HG03060 (cell line): ENCODE measurements at regions not wholly inside any gene's neighbourhood (a gene's known extent, or its start where the extent isn't known, plus 50 kb on each side); places are given as distances from the start of the nearest gene placed in this dataset.
"Not testable (repeated sequence)": the region's sequence is repeated elsewhere in the genome, so short reads cannot be mapped to it uniquely, and the experiment has no call there.

Source experiments
- ATAC-seq: cut with Tn5 transposase; IDR thresholded peaks from one replicate; pipeline ENCODE4 v1.9.1; 2021; ENCODE audit warnings: low read depth, moderate number of reproducible peaks; ENCODE audit not compliant: unreplicated experiment

DNA sequence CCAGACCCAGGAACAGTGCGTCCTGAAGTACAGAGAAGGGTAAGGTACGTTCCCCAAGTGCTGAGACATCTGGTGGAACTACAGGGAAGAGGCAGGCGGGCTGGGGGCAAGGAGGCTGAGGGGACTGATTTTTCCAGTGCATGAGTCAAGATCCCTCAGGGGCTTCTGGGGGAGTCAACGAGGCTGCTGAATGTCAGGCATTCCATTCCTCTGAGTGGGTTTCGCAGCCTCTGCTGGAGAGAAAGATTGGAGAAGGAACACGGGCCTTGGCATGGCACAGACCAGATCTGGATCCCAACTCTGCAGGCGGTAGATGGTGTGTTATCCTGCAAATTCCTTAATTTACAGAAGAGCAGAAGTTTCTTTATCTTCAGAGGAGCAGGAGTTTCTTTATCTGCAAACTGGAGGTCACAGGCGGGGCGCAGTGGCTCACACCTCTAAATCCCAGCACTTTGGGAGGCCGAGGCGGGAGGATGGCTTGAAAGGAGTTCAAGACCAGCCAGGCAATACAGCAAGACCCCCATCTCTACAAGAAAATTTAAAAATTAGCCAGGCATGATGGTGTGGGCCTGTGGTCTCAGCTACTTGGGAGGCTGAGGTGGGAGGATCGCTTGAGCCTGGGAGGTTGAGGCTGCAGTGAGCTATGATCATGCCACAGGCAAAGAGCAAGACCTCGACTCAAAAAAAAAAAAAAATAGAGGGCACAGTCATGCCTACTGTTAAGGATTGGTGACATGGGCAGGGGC, 132.6 kb upstream of the MAP1LC3B2 start:
- ATAC-seq: no peak

DNA sequence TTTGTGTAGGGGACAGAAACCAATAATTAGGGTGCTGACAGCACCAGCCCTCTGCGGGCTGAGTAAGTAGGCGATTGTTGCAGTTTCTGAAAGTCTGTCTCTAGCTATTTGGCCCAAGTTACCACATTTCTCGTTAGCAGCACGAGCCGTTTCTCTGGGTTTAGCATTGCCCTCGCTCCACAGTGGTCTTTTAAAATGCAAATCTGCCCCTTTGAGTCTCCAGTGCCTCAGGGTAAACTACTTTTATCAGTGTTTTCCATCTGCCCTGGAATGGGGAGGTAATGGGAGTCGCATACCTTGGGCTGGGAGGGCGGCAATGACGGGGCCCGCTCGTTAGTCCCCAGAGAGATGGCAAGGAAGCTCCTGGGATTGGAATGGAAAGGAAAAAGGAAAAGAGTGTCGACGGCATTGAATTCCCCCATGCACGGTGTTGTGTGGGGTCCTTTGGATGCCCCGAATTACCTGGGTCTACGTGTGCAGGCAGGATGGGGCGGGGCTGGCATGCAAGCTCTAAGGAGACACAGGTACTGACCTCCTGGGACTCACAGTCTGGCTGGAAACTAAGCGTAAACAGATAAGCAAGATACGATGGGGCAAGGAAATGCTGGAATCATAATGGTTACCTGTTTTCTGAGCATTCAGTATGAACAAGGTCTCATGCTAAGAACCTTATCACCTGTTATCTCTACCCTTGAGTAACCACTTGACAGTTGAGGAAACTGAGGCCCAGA, 131.8 kb upstream of the MAP1LC3B2 start:
- no peak for ATAC-seq

GRCh38 chr12:116429826-116430360, 129.3 kb upstream of the MAP1LC3B2 start:
- ATAC-seq: no peak

DNA sequence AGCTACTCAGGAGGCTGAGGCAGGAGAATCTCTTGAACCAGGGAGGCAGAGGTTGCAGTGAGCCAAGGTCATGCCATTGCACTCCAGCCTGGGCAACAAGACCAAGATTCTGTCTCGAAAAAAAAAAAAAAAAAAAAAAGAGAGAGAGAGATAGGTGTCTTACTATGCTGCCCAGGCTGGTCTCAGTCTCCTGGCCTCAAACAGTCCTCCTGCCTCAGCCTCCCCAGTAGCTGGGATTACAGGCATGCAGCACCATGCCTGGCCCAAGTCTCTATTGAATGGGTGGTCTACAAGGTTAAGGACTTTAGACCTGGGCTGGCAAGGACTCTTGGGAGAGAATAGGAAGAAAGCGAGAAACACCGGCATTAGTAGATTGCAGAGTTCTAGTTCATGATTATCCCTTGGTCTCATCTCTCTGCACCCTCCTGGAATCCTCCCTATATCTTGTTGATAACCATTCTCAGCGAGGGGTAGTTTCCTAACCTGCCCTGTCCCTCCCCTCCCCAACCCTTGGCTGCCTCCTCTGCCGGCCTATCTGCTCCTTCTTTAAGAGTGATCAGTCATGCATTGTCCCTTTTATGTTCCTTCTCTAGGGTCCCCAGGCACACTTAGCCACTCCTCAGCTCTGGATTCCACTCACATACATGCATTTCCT, 128.1 kb upstream of the MAP1LC3B2 start:
- no peak for ATAC-seq

GRCh38 chr12:116431677-116432300, 127.4 kb upstream of the MAP1LC3B2 start:
- no peak for ATAC-seq

GRCh38 chr12:116432314-116432750, 126.8 kb upstream of the MAP1LC3B2 start:
- ATAC-seq: no peak

DNA sequence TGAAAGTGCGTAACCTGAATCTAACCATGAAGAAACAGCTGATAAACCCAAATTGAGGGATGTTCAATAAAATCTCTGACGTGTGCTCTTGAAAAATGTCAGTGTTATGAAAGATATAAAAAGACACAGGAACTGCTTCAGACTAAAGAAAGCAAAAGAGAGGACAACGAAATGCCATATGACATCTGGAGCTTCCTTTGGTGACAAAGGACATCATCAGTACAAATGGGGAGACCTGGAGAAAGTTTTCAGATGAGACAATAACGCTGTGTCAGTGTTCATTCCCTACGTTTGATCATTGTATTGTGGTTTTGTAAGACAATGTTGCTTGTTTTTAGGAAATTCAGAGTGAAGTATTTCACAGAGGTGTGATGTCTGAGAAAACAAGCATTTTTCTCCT, 125.9 kb upstream of the MAP1LC3B2 start:
- ATAC-seq: no peak

GRCh38 chr12:116434155-116435011, 124.8 kb upstream of the MAP1LC3B2 start:
- ATAC-seq: no peak

DNA sequence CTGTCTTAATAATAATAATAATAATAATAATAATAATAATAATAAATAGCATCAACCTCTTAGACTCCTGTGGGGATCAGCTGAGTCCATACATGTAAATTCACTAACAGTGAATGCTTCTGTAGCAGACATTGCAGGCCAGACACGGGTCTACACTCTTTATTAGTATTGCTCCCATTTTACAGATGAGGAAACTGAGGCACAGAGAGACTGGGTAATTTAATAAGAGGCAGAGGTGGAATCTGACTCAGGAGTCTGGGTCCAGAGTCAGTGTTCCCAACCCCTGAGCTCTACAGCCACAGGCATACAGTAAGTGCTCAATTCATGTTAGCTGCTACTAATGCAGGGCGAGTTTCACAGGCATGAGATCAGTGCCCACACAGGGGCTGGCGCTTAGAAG, 123.2 kb upstream of the MAP1LC3B2 start:
- ATAC-seq: no peak

- no peak for ATAC-seq
Observed at GRCh38 chr12:116436561-116437249, 122.5 kb upstream of the MAP1LC3B2 start.

DNA sequence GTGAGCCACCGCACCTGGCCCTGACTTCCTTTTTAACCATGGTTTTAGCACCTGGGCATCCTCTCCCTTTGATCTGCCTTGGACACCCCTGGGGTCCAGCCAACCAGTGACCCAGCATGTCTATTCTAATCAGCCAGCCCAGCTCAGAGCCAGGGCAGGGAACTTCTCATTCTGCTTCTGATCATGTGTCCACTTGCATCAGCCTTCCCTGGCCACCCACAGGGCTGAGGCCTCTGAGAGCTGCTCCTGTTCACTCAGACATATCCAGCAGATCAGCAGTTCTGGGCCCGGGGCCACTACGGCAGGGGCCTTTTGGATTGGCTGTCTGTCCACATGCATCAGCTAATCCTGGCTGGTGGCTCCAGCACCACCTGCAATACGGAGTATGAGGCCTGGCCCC, 117.9 kb upstream of the MAP1LC3B2 start:
- ATAC-seq: no peak

- no peak for ATAC-seq
Observed at GRCh38 chr12:116442304-116442703, 116.9 kb upstream of the MAP1LC3B2 start.

- no peak for ATAC-seq
Observed at GRCh38 chr12:116442946-116443345, 116.2 kb upstream of the MAP1LC3B2 start.

DNA sequence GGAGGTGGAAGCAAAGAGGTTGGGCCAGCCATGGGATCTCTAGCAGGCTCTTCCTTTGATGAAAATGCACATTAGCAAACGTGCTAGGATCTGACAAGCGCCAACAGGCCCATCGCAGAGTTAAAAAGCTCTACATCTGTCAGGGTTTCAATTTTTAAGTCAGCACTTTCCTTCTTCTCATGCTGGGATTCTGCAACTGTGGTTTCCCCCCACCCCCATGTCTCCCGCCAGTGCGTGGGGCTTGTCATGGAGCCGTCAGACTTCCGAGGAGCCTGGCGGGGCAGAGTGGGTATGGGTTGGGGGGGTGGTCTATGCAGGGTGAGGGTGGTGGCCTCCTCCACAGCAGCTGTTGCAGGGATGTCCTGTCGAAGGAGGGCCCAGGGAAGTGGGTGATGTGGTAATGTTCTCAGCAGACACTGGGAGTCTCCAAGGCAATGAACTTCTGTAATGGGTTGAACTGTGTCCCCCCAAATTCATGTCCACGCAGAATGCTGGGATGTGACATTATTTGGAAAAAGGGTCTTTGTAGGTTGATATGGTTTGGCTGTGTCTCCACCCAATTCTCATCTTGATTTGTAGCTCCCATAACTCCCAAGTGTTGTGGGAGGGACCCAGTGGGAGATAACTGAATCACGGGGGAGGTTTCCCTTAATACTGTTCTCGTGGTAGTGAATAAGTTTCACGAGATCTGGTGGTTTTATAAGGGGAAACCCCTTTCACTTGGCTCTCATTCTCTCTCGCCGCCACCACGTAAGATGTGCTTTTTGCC, 115.2 kb upstream of the MAP1LC3B2 start:
- ATAC-seq: no peak

- no peak for ATAC-seq
Observed at GRCh38 chr12:116444590-116444943, 114.6 kb upstream of the MAP1LC3B2 start.

- no peak for ATAC-seq
Observed at GRCh38 chr12:116448165-116448739, 110.9 kb upstream of the MAP1LC3B2 start.

DNA sequence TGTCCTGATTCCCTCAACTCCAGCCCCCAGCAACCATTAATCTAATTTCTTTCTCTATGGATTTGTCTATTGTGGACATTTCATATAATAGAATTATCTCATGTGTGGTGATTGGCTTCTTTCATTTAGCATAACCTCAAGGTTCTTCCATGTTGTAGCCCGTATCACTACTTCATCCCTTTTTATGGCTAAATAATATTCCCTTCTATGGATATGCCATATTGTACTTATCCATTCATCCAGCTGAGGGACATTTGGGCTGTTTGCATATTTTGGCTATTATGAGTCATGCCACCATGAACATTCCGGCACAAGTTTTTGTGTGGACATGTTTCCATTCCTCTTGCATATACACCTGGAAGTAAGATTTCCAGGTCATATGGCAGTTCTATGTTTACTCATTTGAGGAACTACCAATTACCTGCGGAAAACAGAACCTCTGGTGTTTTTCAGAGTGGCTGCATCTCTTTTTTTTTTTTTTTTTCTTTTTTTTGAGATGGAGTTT, 108.7 kb upstream of the MAP1LC3B2 start:
- no peak for ATAC-seq

- not testable (repeated sequence) for ATAC-seq
Observed at GRCh38 chr12:116452975-116453374, 106.2 kb upstream of the MAP1LC3B2 start.
